Activated CD4-positive, CD25-positive, alpha-beta regulatory T cell treated with anti-CD3 and anti-CD28 coated beads, Interleukin-2, amount 50 U/mL, for 24 hours (primary cell): ENCODE measurements at regions not wholly inside any gene's neighbourhood (a gene's known extent, or its start where the extent isn't known, plus 50 kb on each side); places are given as distances from the start of the nearest gene placed in this dataset.
"Not testable (repeated sequence)": the region's sequence is repeated elsewhere in the genome, so short reads cannot be mapped to it uniquely, and the experiment has no call there.

Experiments
- ATAC-seq, 2 donors: fragments of 150-1000 bp; cut with Tn5 transposase; one replicate each; pipeline ENCODE4 v1.10.0; 2021; ENCODE audit warnings: mild to moderate bottlenecking in 1 of 2, moderate library complexity in 1 of 2

DNA sequence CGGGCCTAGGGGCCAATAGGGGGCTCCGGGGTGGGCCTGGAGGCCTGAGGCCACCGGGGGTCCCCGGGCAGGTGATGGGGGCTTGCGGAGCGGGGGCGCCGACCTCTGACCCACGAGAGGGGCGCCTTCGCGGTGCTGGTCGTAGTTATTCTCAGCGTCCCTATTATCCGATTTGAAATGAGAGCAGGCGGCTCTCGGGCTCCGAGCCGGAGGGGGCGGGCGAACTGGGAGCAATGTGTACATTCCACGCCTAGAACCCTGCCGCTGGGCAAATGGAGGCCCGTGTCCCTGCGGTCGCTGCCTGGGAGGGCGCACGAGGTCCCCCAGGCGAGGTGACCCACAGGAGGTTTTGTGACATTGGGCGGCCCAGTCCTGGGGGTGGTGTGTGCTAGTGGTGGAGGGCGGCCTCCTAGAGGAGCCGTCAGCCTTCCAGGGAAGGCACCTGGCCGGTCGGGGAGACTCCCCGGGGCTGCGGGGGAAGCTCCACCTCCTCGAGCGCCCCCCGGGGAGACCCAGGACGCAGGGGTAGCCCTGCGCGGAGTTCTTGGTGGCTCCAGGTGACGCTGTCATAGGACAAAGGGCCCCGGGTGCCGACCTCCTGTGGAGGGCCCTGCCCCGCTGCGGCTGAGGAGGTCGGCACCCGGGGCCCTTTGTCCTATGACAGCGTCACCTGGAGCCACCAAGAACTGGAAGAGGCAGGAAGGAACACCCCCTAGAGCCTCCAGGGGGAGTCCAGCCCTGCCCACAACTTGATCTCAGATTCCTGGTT, 102.6 kb upstream of the PRKX start:
- ATAC-seq, result no peak

DNA sequence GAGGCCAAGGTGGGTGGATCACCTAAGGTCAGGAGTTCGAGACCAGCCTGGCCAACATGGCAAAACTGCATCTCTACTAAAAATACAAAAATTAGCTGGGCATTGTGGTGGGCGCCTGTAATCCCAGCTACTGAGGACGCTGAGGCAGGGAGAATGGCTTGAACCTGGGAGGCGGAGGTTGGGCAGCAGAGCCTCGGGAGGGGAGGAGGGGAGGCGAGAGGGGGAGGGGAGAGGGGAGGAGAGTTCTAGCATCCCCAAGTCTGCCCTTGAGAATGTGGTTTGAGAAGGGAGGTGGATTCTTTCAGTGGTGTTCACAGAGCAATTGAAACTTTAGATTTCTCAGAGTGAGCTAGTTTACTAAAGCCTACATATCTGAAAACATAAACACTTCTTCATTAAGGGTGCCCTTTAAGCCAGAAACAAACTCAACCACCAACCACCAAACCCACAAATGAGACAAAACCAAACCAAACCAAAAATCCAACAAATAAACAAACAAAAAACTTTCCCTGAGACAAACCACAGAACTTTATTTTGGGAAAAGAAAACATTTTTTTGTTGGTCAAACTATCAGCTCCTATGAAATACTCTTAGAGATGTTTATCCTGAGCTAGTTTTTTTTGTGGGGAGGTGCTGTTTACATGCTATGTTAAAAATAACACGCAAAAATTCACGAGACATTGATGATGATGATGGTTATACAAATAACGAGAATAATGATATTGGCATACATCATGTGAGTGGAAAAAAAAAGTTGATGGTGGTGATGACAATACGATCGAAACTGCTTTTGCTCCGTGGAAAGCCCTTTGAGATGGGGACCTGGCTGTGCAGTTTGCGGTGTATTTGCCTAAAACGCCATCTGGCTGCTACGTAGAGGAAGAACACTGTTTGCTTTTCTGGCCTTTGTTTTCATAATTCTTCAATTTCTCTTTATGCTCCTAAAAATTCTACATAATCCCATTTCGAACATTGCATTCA, 98.2 kb upstream of the PRKX start:
- ATAC-seq, result no peak

DNA sequence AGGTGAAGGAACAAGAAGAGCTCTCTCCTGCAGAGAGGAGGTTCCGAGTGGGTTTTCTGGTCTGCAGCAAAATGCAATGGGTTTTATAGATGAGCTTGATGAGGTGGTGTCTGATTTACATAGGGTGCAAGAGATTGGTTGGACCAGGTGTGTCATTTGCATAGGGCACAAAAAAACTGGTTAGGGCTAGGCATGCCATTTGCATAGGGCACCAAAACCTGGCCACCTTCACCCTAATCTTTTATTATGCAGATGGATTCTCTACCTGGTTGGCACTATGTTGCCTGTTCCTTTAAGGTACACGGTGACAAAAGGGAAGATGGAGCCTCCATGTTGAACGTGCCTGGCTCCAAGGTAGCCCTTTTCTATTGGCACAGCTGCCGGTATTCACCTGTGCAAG, 94.5 kb upstream of the PRKX start:
- ATAC-seq, result no peak

DNA sequence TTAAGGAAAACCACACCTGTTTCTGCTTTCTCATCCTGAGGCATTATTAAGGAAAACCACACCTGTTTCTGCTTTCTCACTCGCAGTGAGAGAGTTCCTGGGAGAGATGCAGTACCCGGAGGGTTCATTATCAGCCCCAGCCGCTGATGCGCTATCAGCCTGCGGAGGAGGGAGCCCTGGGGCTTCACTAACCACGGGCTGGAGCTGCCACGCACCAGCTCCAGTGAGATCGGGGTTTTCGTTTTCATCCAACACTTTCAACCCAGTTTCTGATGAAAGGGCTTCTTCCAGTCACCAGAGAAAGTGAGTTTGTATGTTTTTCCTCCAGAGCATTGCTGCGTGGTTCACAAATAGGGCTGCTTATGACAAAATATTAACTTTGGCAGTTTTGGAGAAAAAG, 93.2 kb upstream of the PRKX start:
- no peak for ATAC-seq

DNA sequence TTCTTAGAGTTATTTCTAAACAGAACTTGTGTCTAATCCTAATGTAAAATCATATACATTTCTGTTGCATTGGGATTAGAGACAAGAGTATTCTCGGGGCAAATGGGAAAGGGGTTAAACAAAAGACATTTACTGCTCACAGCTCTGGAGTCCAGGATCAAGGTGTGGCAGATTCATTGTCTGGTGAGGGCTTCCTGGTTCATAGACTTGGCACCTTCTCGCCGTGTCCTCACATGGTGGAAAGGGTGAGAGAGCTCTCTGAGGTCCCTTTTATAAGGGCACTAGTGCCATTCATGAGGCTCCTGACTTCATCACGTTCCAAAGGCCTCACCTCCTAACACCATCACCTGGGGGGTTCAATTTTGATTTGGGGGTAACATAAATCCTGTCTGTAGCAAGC, 90.3 kb upstream of the PRKX start:
- no peak for ATAC-seq

DNA sequence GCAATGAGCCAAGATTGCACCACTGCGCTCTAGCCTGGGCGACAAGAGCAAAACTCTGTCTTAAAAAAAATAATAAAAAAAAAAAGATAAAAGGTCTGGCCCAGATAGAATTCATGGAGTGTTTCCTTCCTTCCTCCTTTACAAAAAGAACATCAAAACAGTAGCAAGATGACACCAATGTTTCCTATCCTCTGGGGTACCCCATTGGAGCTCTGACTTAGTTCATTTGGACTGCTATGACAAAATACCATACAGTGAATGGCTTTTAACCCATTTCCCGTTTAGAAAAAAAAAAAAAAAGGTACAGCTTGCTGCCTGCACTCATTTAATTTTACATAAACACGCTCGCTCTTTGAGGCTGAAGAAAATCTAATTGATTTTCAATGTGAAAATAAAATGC, 89.9 kb upstream of the PRKX start:
- no peak for ATAC-seq

DNA sequence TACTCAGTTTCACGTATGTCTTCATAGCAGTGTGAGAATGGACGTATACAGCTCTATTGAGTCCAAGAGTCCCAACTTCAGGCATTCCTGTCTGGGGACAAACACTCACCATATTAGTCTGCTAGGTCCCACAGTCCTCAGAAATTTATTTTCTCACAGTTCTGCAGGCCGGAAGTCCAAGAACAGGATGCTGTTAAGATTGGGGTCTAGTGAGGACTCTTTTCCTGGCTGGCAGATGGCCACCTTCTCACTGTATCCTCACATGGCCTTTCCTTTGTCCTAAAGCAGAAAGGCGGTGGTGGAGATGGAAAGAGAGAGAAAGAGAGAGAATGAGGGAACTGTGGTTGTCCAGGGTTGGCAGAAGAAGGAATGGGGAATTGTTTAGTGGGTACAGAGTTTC, 82.0 kb upstream of the PRKX start:
- not testable (repeated sequence) for ATAC-seq

DNA sequence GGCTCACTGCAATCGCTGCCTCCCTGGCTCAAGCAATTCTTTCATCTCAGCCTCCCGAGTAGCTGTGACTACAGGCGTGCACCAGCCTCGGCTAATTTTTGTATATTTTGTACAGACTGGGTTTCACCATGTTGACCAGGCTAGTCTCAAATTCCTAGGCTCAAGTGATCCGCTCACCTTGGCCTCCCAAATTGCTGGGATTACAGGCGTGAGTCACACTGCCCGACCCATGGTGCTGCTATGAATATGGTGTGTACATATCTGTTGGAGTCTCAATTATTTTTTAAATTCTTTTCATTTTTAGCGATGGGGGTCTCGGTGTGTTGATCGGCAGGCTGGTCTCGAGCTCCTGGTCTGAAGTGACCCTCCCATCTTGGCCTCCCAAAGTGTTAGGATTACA, 78.0 kb upstream of the PRKX start:
- ATAC-seq, result no peak

DNA sequence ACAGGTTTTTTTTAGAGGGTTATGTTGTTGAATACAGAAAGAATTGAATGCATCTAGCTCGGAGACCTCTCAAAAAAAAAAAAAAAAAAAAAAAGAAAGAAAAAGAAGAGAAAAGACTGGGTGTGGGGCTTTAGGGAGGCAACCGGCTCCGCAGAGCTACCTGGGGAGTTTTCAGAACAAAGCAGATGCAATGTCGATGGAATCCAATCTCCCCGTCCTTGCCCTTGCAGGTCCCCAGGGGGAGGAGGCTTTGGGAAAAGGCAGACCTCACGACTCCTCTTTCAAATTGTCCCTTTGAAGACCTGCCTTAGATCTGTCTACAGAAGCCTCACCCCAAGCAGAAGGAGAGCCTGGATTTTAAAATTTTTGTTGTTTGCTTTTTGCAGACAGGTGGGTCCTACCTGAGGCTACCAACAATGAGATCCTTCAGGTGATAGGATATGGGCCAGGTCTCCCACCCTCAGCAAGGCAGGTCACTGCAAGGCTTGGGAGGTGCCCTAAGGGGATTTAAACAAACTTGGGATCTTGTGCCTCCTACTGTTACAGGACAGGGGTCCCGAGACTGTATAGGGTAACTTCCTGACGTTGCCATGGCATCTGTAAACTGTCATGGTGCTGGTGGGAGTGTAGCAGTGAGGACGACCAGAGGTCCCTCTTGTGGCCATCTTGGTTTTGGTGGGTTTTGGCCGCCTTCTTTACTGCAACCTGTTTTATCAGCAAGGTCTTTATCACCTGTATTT, 75.2 kb upstream of the PRKX start:
- no peak for ATAC-seq

DNA sequence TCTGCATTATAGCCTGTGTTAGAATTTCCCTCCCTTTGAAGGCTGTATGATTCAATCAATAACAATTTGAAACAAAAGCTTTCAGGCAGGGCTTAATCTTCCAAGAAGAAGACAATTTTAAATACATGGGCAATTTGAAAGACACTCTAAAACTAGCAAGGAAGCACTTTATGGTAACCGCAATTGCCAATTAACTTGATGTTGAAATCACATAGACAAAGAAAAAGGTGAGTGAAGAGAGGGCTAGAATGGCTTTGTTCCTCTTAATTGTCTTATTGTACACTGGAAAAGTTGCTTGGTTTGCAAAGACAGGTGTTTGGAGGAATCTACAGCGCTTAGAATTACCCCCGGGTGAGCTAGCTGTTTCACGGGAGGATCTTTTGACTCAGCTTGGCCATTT, 74.4 kb upstream of the PRKX start:
- ATAC-seq, result no peak

DNA sequence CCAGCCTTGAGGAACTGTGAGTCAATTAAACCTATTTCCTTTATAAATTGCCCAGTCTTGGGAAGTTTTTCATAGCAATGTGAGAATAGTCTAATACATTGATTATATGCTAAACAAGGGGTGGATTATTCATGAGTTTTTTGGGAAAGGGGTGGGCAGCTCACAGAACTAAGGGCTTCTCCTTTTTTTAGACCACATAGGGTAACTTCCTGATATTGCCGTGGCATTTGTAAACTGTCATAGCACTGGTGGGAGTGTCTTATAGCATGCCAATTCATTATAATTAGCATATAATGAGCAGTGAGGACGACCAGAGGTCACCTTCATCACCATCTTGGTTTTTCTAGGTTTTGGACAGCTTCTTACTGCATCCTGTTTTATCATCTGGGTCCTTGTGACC, 72.4 kb upstream of the PRKX start:
- not testable (repeated sequence) for ATAC-seq

DNA sequence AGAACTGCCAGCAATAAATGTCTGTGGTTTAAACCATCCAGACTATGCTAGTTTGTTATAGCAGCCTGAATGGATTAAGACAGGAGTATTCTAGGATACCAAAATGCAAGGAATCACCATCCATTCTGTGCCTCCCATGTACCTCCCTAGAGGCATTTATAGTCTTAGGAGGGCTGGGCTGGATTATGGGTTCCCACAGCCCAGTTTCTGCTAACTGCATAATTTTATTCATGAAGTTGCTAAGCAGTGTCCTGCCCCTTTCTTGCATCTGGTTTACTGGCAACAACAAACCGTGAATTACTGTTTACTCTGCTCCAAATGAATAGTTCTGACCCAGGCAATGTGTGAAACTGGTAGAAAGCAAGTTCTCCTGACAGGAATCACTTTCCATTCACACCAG, 67.1 kb upstream of the PRKX start:
- no peak for ATAC-seq

DNA sequence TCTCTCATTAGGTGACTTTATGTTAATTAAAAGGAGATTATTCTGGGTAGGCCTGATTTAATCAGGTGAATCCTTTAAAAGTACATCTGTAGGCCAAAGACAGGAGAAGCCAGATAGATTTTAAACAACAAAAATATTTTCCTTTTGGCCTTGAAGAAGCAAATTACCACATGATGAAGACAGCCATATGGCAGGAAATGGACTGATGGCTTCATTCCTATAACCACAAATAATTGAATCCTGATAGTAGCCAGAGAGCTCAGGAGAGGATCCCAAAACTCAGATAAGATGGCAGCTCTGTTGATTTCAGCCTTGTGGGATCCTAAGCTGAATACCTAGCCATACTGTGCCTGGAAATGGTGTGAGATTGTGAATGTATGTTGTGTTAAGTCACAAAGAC, 66.1 kb upstream of the PRKX start:
- no peak for ATAC-seq

DNA sequence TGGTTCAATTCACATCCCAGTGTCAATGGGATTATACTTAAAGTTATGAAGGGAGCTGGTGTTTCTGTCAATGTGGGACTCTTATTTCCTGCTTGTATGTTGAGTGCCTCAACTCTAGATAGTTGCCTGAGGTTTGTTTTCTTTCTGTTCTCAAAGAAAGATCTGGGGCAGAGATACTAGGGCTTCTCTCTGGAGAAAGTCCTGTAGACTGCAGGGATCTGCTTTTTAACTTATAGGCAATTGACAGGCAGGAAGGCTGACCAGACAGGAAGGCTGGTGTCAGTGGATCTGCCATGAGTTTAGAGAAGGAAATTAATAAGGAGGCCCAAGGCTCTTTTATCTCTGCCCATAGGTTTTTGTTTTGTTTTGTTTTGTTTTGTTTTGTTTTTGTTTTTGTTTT, 64.0 kb upstream of the PRKX start:
- ATAC-seq, result no peak

DNA sequence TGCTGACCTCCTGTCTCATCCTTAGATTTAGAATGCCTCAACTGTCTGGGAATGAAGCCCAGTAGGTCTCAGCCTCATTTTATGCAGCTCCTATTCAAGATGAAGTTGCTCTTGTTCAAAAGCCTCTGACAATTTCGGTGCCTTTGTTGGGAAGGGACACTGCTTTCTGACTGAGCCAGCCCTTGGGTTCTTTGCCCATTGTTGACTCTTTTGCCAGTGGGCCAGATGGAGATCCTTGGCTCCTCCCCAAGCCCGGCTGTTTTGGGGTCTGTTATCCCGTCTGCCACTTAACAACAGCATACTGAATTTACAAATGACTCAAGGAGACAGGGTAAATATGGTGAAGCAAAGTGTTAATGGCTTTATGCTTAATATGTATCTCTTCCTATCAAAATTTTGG, 58.3 kb upstream of the PRKX start:
- ATAC-seq, result no peak

DNA sequence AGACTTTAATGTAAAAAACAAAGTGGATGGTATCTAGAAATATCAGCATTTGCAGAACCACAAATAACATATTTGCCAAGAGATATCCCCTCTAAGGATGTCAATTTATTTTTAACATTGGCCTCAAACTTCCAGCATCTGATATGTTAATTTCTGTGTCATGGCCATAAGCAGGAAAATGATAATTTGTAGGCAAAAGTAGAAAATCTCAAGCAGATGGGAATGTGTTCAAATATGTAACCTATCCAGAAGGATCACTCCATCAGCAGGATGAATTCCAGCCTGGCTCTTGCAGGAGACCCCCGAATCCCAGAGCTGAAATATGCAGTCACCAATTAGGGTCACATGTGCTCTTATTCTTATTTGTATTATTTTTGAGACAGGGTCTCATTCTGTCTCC, 55.4 kb upstream of the PRKX start:
- no peak for ATAC-seq
